ENCODE measurements at regions not wholly inside any gene's neighbourhood (a gene's known extent, or its start where the extent isn't known, plus 50 kb on each side); places are given as distances from the start of the nearest gene placed in this dataset.

GRCh38 chr21:15539376-15539775 is 190.4 kb upstream of the USP25 start:
- in situ Hi-C loops (cut with MboI; ENCODE audit: low pct_unique_long_range_greater_than_20kb, low sequenced_read_pairs, unreplicated experiment): loop anchor here (25.0 kb wide), 1 partner anchor 98 kb away; no protein-coding TSS in a partner anchor
- TF ChIP-seq CTCF (IDR thresholded peaks at IDR 0.05; ENCODE audit: extremely low read depth, insufficient read depth, missing control alignments): no peak
- DNase-seq (ENCODE audit: low spot score): no peak

GRCh38 chr21:15543473-15543872 is 186.3 kb upstream of the USP25 start:
- TF ChIP-seq CTCF (IDR thresholded peaks at IDR 0.05; ENCODE audit: extremely low read depth, insufficient read depth, missing control alignments): no peak
- in situ Hi-C loops (cut with MboI; ENCODE audit: low pct_unique_long_range_greater_than_20kb, low sequenced_read_pairs, unreplicated experiment): loop anchor here (25.0 kb wide), 1 partner anchor 94 kb away; no protein-coding TSS in a partner anchor
- DNase-seq (ENCODE audit: low spot score): no peak

GRCh38 chr21:15549671-15550070 is 180.1 kb upstream of the USP25 start:
- in situ Hi-C loops (cut with MboI; ENCODE audit: low pct_unique_long_range_greater_than_20kb, low sequenced_read_pairs, unreplicated experiment): loop anchor here (25.0 kb wide), 1 partner anchor 88 kb away; no protein-coding TSS in a partner anchor
- no peak for TF ChIP-seq CTCF (IDR thresholded peaks at IDR 0.05; ENCODE audit: extremely low read depth, insufficient read depth, missing control alignments)
- no peak for DNase-seq (ENCODE audit: low spot score)

GRCh38 chr21:15552914-15553494 is 176.8 kb upstream of the USP25 start:
- no peak for DNase-seq (ENCODE audit: low spot score)

GRCh38 chr21:15557925-15558324 is 171.9 kb upstream of the USP25 start:
- no peak for DNase-seq (ENCODE audit: low spot score)
- in situ Hi-C loops (cut with MboI; ENCODE audit: low pct_unique_long_range_greater_than_20kb, low sequenced_read_pairs, unreplicated experiment): no loop called here
- no peak for TF ChIP-seq CTCF (IDR thresholded peaks at IDR 0.05; ENCODE audit: extremely low read depth, insufficient read depth, missing control alignments)

More at GRCh38 chr21:15552914-15553494, 176.8 kb upstream of the USP25 start:
- in situ Hi-C loops (cut with MboI; ENCODE audit: low pct_unique_long_range_greater_than_20kb, low sequenced_read_pairs, unreplicated experiment): no loop called here
- TF ChIP-seq CTCF (IDR thresholded peaks at IDR 0.05; ENCODE audit: extremely low read depth, insufficient read depth, missing control alignments): peak; percentile 26

GRCh38 chr21:15558884-15559283 is 170.9 kb upstream of the USP25 start:
- no peak for DNase-seq (ENCODE audit: low spot score)
- TF ChIP-seq CTCF (IDR thresholded peaks at IDR 0.05; ENCODE audit: extremely low read depth, insufficient read depth, missing control alignments): no peak
- in situ Hi-C loops (cut with MboI; ENCODE audit: low pct_unique_long_range_greater_than_20kb, low sequenced_read_pairs, unreplicated experiment): no loop called here
